GM18502 (cell line): ENCODE measurements at regions not wholly inside any gene's neighbourhood (a gene's known extent, or its start where the extent isn't known, plus 50 kb on each side); places are given as distances from the start of the nearest gene placed in this dataset.
"Not testable (repeated sequence)": the region's sequence is repeated elsewhere in the genome, so short reads cannot be mapped to it uniquely, and the experiment has no call there.

Experiments
- ATAC-seq: cut with Tn5 transposase; IDR thresholded peaks from one replicate; pipeline ENCODE4 v1.9.1; 2021; ENCODE audit warnings: mild to moderate bottlenecking; ENCODE audit not compliant: unreplicated experiment, poor library complexity

DNA sequence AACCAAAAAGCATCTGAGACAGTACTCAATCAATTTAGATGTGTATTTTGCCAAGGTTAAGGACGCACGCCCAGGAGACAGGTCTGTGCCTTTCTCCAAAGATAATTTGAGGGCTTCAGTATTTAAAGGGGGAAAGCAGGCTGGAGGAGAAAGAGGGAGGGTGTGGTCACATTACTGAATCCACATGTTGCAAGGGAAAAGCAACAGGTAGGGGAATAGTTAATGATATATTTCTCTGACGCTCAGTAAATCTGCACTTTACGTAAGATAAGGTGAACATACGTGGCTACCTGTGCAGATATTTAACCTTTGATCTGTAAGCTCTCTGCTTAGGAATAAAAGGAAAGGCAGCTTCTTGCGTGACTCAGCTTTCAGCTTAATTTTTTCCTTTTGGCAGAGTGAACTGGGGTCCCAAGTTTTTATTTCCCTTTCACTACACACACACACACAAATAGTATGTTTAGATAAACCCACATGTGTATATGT is 443.4 kb downstream of the NTRK2 start:
- no peak for ATAC-seq

DNA sequence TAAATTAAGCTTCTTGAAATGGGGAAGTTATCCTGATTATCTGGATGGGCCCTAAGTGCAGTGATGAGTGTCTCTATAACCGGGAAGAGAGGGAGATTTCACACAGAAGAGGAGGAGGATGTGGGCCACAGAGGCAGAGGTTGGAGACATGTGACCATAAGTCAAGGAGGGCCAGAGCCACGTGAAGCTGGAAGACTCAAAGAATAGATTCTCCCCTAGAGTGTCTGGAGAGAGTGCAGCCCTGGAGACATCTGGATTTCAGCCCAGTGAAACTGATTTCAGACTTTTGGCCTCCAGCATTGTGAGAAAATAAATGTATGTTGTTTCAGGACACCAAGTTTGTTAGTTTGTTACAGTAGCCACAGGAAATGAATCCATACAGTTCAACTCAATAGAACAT is 442.9 kb downstream of the NTRK2 start:
- no peak for ATAC-seq

DNA sequence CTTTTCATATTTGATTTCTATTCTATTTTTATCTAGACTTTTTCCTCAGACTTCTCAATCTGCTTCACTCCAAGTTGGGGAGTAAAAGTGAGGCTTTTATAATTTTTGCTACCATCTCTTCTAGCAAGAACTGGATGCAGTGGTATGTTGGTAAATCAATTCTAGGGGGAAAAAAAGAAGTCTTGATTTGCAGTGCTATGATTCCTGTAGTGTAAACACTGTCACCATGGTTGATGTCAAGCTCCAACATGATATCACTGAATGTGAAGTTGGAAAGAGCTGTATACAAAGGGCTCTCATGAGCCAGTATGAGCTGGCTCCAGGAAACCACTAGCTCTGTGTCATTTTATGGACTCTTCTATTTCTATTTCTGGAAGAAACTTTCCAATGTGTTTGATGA is 439.2 kb downstream of the NTRK2 start:
- no peak for ATAC-seq

DNA sequence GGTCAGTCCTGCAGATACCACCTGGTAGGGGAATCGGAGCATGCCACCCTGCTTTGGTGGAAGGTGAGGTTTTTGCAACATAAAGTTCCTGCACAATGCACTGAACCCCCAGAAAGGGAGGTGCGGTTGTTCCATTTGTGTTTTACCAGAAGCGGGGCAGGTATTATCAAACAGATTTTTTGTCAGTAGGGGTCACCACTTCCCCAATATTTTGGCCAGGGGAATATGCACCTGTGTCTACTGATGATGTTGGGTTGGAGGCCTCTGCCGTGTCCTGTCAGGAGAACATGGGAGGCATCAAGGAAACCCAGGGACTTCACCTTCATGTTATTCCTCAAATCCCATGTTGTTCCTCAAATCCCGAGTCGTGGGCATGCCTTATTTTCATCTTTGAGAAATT is 438.7 kb downstream of the NTRK2 start:
- ATAC-seq, result no peak

DNA sequence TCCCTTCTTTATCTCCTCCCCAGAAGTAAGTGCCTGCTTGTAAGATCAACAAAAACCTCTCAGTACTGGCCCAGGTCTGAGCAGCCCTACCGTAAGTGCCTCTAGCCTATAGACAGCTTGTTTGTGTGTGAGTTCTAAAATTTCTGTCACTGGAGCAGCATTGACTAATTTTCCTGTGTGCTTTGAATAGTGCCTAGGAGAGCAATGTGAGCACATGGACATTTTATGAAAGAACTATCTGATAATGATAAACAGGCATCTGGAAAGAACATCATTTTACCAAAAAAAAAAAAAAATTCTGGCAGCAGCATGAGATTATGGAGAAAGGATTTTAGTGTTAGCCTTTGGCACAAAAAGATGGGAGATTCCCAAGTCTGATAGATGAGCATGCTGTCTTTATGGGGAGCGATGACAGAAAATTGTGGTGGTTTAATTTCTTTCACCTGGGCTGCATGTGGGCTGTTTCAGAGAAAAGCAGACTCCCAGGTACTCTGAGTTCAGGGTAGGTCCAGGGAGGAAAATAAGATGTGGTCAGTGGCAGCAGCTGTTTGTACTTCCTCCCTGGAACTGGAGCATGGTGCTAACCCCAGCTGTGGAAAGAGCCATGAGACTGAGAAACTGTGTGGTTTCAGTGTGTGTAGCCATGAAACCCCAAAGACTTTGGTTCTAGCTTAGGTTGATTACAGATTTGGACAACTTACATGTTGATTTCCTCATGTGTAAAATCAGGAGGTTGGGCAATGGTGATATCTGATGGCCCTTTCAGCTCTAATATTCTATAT is 419.9 kb downstream of the NTRK2 start:
- ATAC-seq, result no peak

DNA sequence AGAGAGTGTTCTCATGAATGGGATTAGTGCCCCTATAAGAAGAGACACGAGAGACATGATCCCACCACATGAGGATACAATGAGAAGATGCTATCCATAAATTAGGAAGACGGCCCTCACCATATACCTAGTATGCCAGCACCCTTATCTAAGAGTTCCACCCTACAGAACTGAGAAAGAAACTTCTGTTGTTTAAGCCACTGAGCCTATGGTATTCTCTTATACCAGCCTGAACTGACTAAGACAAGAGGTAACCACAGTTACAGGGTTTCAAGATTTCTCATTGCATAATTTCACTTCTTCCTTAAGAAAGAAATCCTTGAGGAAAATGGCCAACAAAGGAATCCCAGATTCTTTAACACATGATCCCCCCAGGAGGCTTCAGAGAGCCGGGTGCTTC is 412.4 kb downstream of the NTRK2 start:
- ATAC-seq, result no peak

DNA sequence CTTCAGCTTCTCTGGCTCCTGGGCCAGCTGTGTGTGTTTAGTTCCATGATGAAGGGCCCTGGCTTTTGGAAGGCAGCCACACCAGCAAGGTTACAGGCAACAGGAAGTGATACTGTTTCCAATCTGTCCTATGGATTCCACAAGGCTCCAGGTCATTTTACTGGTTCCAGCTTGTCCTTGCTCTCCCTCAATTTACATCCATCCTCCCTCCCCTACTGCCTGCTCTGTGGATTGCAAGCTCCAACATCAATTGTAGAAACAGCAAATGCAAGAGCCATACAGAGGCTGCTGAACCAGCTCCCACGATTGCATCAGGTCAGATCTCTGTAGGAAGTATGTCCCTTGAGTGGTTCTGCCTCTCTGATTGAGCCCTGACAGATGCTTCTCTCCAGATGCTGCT is 409.8 kb downstream of the NTRK2 start:
- ATAC-seq, result no peak

DNA sequence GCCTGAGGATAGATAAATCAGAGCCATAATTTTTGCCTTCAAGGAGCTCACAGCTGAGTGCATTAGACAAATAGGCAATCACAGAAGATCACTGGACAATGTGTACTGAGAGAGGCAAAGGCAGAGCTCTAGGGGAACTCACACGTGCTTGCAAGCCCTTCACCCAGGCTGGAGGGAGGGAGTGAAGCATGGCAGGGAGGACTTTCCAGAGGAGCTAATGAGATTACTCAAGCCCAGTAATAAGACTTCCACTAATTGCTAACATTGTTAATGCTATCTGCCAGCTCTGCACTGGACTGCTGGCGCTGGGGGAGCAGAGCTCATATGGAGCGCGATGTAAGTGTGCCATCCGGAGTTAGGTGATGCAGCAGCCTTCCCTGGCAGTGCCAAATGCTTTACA is 408.4 kb downstream of the NTRK2 start:
- no peak for ATAC-seq

DNA sequence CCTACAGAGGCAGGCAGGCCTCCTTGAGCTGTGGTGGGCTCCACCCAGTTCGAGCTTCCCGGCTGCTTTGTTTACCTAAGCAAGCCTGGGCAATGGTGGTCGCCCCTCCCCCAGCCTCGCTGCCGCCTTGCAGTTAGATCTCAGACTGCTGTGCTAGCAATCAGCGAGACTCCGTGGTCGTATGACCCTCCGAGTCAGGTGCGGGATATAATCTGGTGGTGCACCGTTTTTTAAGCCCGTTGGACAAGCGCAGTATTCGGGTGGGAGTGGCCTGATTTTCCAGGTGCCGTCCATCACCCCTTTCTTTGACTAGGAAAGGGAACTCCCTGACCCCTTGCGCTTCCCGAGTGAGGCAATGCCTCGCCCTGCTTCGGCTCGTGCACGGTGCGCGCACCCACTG is 407.6 kb downstream of the NTRK2 start:
- ATAC-seq, result not testable (repeated sequence)
